AG04449 (cell line): ENCODE measurements at regions not wholly inside any gene's neighbourhood (a gene's known extent, or its start where the extent isn't known, plus 50 kb on each side); places are given as distances from the start of the nearest gene placed in this dataset.

Experiments
- CTCF ChIA-PET: fragments of 350-600 bp; formaldehyde crosslinking; extraction: SDS; loops from one replicate; lab custom pipeline; 2021; ENCODE audit warnings: antibody characterized with exemption; lab: Yijun Ruan, JAX
- POLR2A ChIA-PET: fragments of 400-600, 350-600 bp; formaldehyde crosslinking; extraction: SDS; loops from one replicate; lab custom pipeline; 2020; ENCODE audit warnings: antibody characterized with exemption, inconsistent platforms; lab: Yijun Ruan, JAX
- DNase-seq: peaks from one replicate; pipeline ENCODE4 v3.0.0-alpha.2; 2010; ENCODE audit warnings: low read depth, low spot score
- H3K4me3 ChIP-seq: 2 replicates; pipeline ENCODE4 v1.5.1; 2011; ENCODE audit warnings: low read depth, mild to moderate bottlenecking, control low read depth, low read length
- CTCF ChIP-seq: IDR thresholded peaks from one replicate; pipeline ENCODE4 v1.5.1; 2011; ENCODE audit warnings: mild to moderate bottlenecking, moderate library complexity, low read length, control low read depth, inconsistent platforms; ENCODE audit not compliant: insufficient read depth; ENCODE audit errors: missing control alignments

GRCh38 chr2:64750817-64751285 is 97.1 kb upstream of the SERTAD2 start:
- peak; percentile 0 for TF ChIP-seq CTCF
- ChIA-PET POLR2A (interaction anchor here (0.6 to 3.4 kb wide), 22 partner anchors 11 to 116 kb away, joined by 3 to 60 read pairs (median 4); partner anchors contain the start of gene SERTAD2), CTCF (interaction anchor here (0.6 to 7.1 kb wide), 16 partner anchors 9 to 166 kb away, joined by 3 to 53 read pairs (median 5); partner anchors contain the start of gene SERTAD2)
- H3K4me3 ChIP-seq: peak overlapping the region; percentile 88
- DNase-seq: peak; percentile 97

GRCh38 chr2:64751286-64752260 is 97.9 kb upstream of the SERTAD2 start:
- peak overlapping the region; percentile 80 for H3K4me3 ChIP-seq
- TF ChIP-seq CTCF: peak; percentile 82
- DNase-seq: no peak
- ChIA-PET POLR2A (interaction anchor here (0.6 to 3.4 kb wide), 22 partner anchors 10 to 115 kb away, joined by 3 to 60 read pairs (median 4); partner anchors contain the start of gene SERTAD2), CTCF (interaction anchor here (0.6 to 7.1 kb wide), 16 partner anchors 10 to 167 kb away, joined by 3 to 53 read pairs (median 5); partner anchors contain the start of gene SERTAD2)

GRCh38 chr2:64753399-64753798 is 99.7 kb upstream of the SERTAD2 start:
- CTCF ChIA-PET: interaction anchor here (1.1 to 4.8 kb wide), 2 partner anchors 10 to 166 kb away, joined by 4 to 31 read pairs; no protein-coding TSS in a partner anchor
- POLR2A ChIA-PET: interaction anchor here (1.1 kb wide), 2 partner anchors 62 to 129 kb away, joined by 3 read pairs; no protein-coding TSS in a partner anchor
- no peak for TF ChIP-seq CTCF
- no peak for DNase-seq
- H3K4me3 ChIP-seq: no peak overlapping the region

GRCh38 chr2:64754570-64754969 is 100.9 kb upstream of the SERTAD2 start:
- no peak overlapping the region for H3K4me3 ChIP-seq
- ChIA-PET POLR2A (no interaction called here), CTCF (interaction anchor here (0.6 to 4.8 kb wide), 4 partner anchors 9 to 168 kb away, joined by 3 to 31 read pairs (median 4); no protein-coding TSS in a partner anchor)
- TF ChIP-seq CTCF: no peak
- no peak for DNase-seq

GRCh38 chr2:64757126-64757525 is 103.4 kb upstream of the SERTAD2 start:
- no peak for DNase-seq
- ChIA-PET CTCF (interaction anchor here (0.8 kb wide), 1 partner anchor 99 kb away, joined by 3 read pairs; no protein-coding TSS in a partner anchor), POLR2A (no interaction called here)
- no peak for TF ChIP-seq CTCF
- no peak overlapping the region for H3K4me3 ChIP-seq
